Inflammatory macrophage treated with lipopolysaccharide for 4 hours (primary cell): ENCODE measurements at regions not wholly inside any gene's neighbourhood (a gene's known extent, or its start where the extent isn't known, plus 50 kb on each side); places are given as distances from the start of the nearest gene placed in this dataset.

Experiments used
- DNase-seq: peaks from one replicate; pipeline ENCODE4 v3.0.0-alpha.2; 2020

- DNase-seq: no peak
Measured at GRCh38 chr11:95341221-95341620, 110.2 kb upstream of the SESN3 start.

GRCh38 chr11:95339086-95339901 is 108.3 kb upstream of the SESN3 start:
- no peak for DNase-seq

GRCh38 chr11:95338430-95338991 is 107.5 kb upstream of the SESN3 start:
- DNase-seq: no peak

- DNase-seq: no peak
Measured at GRCh38 chr11:95337972-95338429, 107.0 kb upstream of the SESN3 start.

GRCh38 chr11:95337175-95337957 is 106.4 kb upstream of the SESN3 start:
- peak; percentile 60 for DNase-seq

- DNase-seq: no peak
Measured at GRCh38 chr11:95335989-95336388, 105.0 kb upstream of the SESN3 start.

- DNase-seq: no peak
Measured at GRCh38 chr11:95331161-95331560, 100.2 kb upstream of the SESN3 start.

- no peak for DNase-seq
Measured at GRCh38 chr11:95330302-95330701, 99.3 kb upstream of the SESN3 start.

- no peak for DNase-seq
Measured at GRCh38 chr11:95327273-95327948, 96.4 kb upstream of the SESN3 start.

GRCh38 chr11:95325777-95326258 is 94.8 kb upstream of the SESN3 start:
- DNase-seq: no peak

- DNase-seq: no peak
Measured at GRCh38 chr11:95324826-95325225, 93.8 kb upstream of the SESN3 start.

GRCh38 chr11:95322539-95322938 is 91.5 kb upstream of the SESN3 start:
- peak; percentile 6 for DNase-seq

- peak; percentile 55 for DNase-seq
Measured at GRCh38 chr11:95318498-95318897, 87.5 kb upstream of the SESN3 start.

GRCh38 chr11:95308512-95309035 is 77.6 kb upstream of the SESN3 start:
- no peak for DNase-seq

GRCh38 chr11:95307286-95307685 is 76.3 kb upstream of the SESN3 start:
- no peak for DNase-seq

GRCh38 chr11:95306801-95307200 is 75.8 kb upstream of the SESN3 start:
- peak; percentile 52 for DNase-seq

GRCh38 chr11:95306123-95306522 is 75.1 kb upstream of the SESN3 start:
- DNase-seq: no peak

GRCh38 chr11:95305705-95306104 is 74.7 kb upstream of the SESN3 start:
- DNase-seq: no peak

GRCh38 chr11:95304777-95305176 is 73.8 kb upstream of the SESN3 start:
- no peak for DNase-seq

- no peak for DNase-seq
Measured at GRCh38 chr11:95302211-95302610, 71.2 kb upstream of the SESN3 start.

GRCh38 chr11:95301474-95301873 is 70.5 kb upstream of the SESN3 start:
- no peak for DNase-seq

GRCh38 chr11:95299078-95299679 is 68.2 kb upstream of the SESN3 start:
- DNase-seq: no peak
